K562 (cell line): ENCODE measurements at regions not wholly inside any gene's neighbourhood (a gene's known extent, or its start where the extent isn't known, plus 50 kb on each side); places are given as distances from the start of the nearest gene placed in this dataset.

Source experiments
- BRCA1 ChIP-seq, 2 experiments: fragments of 450-650 bp in 1 of 2; sonication (generic) in 1 of 2; formaldehyde crosslinking in 1 of 2; IDR thresholded peaks; 2 replicates each; pipeline versions ENCODE4 v1.5.0 to v1.6.1; 2017 to 2020; ENCODE audit warnings: mild to moderate bottlenecking in 1 of 2, missing genetic modification reagents in 1 of 2
- DIDO1 ChIP-seq: fragments of 450-650 bp; IDR thresholded peaks from 2 replicates; pipeline ENCODE4 v1.6.1; 2016; ENCODE audit warnings: low read depth, missing biosample characterization, missing genetic modification characterization
- DPF2 ChIP-seq: fragments of 450-650 bp; IDR thresholded peaks from 2 replicates; pipeline ENCODE4 v1.6.1; 2016
- ELF2 ChIP-seq: fragments of 250-450 bp; sonication (Bioruptor Pico); IDR thresholded peaks from 2 replicates; pipeline ENCODE4 v1.5.0; 2021; ENCODE audit warnings: mild to moderate bottlenecking
- ESRRB ChIP-seq: fragments of 250-450 bp; sonication (Bioruptor Pico); IDR thresholded peaks from 2 replicates; pipeline ENCODE4 v1.5.0; 2020; ENCODE audit warnings: mild to moderate bottlenecking, moderate library complexity, borderline replicate concordance
- FIP1L1 ChIP-seq: fragments of 200-400 bp; formaldehyde crosslinking; IDR thresholded peaks from 2 replicates; pipeline ENCODE4 v1.6.1; 2018; ENCODE audit warnings: mild to moderate bottlenecking, low read depth, low read length; ENCODE audit not compliant: poor library complexity, severe bottlenecking
- HNRNPH1 ChIP-seq: fragments of 200-400 bp; formaldehyde crosslinking; optimal IDR thresholded peaks from 2 replicates; pipeline ENCODE3; 2017; ENCODE audit warnings: low read depth, mild to moderate bottlenecking, low read length, moderate library complexity
- HNRNPUL1 ChIP-seq: fragments of 200-400 bp; formaldehyde crosslinking; IDR thresholded peaks from 2 replicates; pipeline ENCODE4 v1.6.1; 2017; ENCODE audit warnings: low read length
- JUN ChIP-seq, 2 experiments: sonication (generic) in 1 of 2; formaldehyde crosslinking in 1 of 2; IDR thresholded peaks; 2 replicates each; pipeline versions ENCODE4 v1.6.1 to v1.8.0; 2012 to 2022; ENCODE audit warnings: borderline replicate concordance in 2 of 2, mild to moderate bottlenecking in 2 of 2, improper control_type of control experiment in 1 of 2, low read depth in 1 of 2, low read length in 1 of 2, missing genetic modification reagents in 1 of 2
- MIER1 ChIP-seq: fragments of 450-650 bp; IDR thresholded peaks from 2 replicates; pipeline ENCODE4 v1.6.1; 2016; ENCODE audit warnings: antibody characterized with exemption, mild to moderate bottlenecking, low read depth
- NFIX ChIP-seq: fragments of 250-450 bp; sonication (Bioruptor Pico); IDR thresholded peaks from 2 replicates; pipeline ENCODE4 v1.4.0; 2020; ENCODE audit warnings: low read depth, mild to moderate bottlenecking, moderate library complexity
- NKRF ChIP-seq: fragments of 450-650 bp; IDR thresholded peaks from 2 replicates; pipeline ENCODE4 v1.6.1; 2016; ENCODE audit warnings: borderline replicate concordance
- RBBP5 ChIP-seq: fragments of 200-600 bp; sonication (generic); IDR thresholded peaks from 2 replicates; pipeline ENCODE4 v1.6.1; 2012; ENCODE audit warnings: borderline replicate concordance, mild to moderate bottlenecking, low read length, control low read depth, inconsistent platforms; ENCODE audit not compliant: insufficient read depth, poor library complexity, severe bottlenecking
- SP1 ChIP-seq: sonication (generic); formaldehyde crosslinking; IDR thresholded peaks from 2 replicates; pipeline ENCODE4 v1.8.1; 2022; ENCODE audit warnings: mild to moderate bottlenecking, missing genetic modification reagents
- TRIM24 ChIP-seq, 2 experiments: fragments of 450-650 bp; IDR thresholded peaks; 2 replicates each; pipeline ENCODE4 v1.6.1; 2016
- ZBTB33 ChIP-seq: sonication (generic); formaldehyde crosslinking; IDR thresholded peaks from 2 replicates; pipeline ENCODE4 v1.8.1; 2023; ENCODE audit warnings: mild to moderate bottlenecking, missing genetic modification reagents
- ZBTB34 ChIP-seq: fragments of 250-450 bp; sonication (Bioruptor Pico); IDR thresholded peaks from 2 replicates; pipeline ENCODE4 v1.8.0; 2021; ENCODE audit warnings: mild to moderate bottlenecking, moderate library complexity
- ZMIZ1 ChIP-seq, 2 experiments: fragments of 150-350 bp in 1 of 2; IDR thresholded peaks; 2 replicates each; pipeline ENCODE4 v1.6.1; 2012 to 2016; ENCODE audit warnings: low read depth in 2 of 2, low read length in 2 of 2, mild to moderate bottlenecking in 1 of 2, moderate library complexity in 1 of 2
- ZNF121 ChIP-seq: sonication (generic); formaldehyde crosslinking; conservative IDR thresholded peaks from 2 replicates; pipeline ENCODE4 v1.8.0; 2022; ENCODE audit warnings: missing genetic modification reagents
- ZNF780A ChIP-seq: fragments of 250-450 bp; sonication (Bioruptor Pico); IDR thresholded peaks from 2 replicates; pipeline ENCODE4 v1.5.0; 2021; ENCODE audit warnings: mild to moderate bottlenecking

- TF ChIP-seq ZMIZ1 (IDR thresholded peaks at IDR 0.05; ENCODE audit: low read depth in 2 of 2, low read length in 2 of 2), result no peak
- TF ChIP-seq TRIM24 (IDR thresholded peaks at IDR 0.05), result peak; percentile 15 to 48; a peak in 2 of 4 replicates
- TF ChIP-seq JUN (IDR thresholded peaks at IDR 0.05; ENCODE audit: borderline replicate concordance, low read depth, low read length), result no peak; the same call in 1 of the 2 replicates
- no peak for TF ChIP-seq JUN (CRISPR knock-in tag; IDR thresholded peaks at IDR 0.05; ENCODE audit: borderline replicate concordance)
- TF ChIP-seq ZNF121 (CRISPR knock-in tag), result no peak
- TF ChIP-seq FIP1L1, result no peak
- TF ChIP-seq HNRNPH1, result no peak
- no peak for TF ChIP-seq DIDO1
- no peak for TF ChIP-seq ESRRB (CRISPR knock-in tag)
- TF ChIP-seq RBBP5, result no peak
- TF ChIP-seq ZBTB33, result peak; percentile 52; the same call in 1 of the 2 replicates
- no peak for TF ChIP-seq BRCA1 (IDR thresholded peaks at IDR 0.05)
- no peak for TF ChIP-seq BRCA1 (CRISPR knock-in tag; IDR thresholded peaks at IDR 0.05)
- no peak for TF ChIP-seq HNRNPUL1
- peak; percentile 84 for TF ChIP-seq DPF2
- TF ChIP-seq MIER1, result no peak
- TF ChIP-seq ZBTB34 (CRISPR knock-in tag), result no peak
- no peak for TF ChIP-seq NFIX (CRISPR knock-in tag)
- TF ChIP-seq ELF2 (CRISPR knock-in tag), result no peak
- TF ChIP-seq SP1 (CRISPR knock-in tag), result no peak
- no peak for TF ChIP-seq NKRF
- TF ChIP-seq ZNF780A (CRISPR knock-in tag), result no peak
Observed at GRCh38 chr21:35336534-35336933, 287.4 kb upstream of the RUNX1 start (continued).
